ENCODE measurements at regions not wholly inside any gene's neighbourhood (a gene's known extent, or its start where the extent isn't known, plus 50 kb on each side); places are given as distances from the start of the nearest gene placed in this dataset.
A peak's percentile ranks its signal among the peaks of the same experiment; 100 is the strongest.

DNA sequence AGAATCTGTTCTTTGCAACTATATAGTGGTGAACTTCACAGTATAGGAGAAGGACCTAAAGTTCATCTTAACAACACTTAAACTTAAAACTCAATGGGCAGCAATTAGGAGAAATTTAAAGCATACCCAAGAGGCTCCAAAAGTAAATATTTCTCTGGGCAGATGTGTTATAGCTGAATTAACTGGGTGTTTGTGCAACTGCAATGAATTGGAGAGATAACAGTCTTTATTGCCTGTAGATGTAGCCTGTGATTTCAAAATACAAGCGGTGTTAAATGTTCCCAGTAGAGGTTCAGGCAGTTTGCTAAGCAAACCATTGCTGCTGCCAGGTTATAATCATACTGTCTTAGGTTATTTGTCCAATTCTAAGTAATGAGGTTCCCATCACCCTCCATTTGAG, 294.1 kb upstream of the MTNR1B start:
- DNase-seq = no peak

DNA sequence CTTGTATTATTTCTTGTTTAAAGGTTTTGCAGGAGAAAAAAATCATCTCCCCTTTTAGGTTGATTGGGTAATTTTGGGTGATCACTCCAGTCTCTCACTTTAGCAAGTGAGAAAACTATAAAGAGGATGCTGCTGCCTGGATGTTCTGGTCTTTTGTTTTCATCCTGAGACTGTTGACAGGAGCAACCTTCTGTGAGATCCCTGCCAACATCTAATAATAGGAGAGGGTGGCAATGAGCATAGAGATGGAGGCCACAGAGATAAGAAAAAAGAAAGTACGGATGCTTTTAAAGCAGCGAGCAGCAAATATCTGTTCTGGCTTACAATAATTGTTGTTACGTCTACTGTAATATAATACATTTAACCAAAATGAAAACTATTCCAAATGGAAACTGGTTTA, 293.6 kb upstream of the MTNR1B start:
- no peak for DNase-seq

DNA sequence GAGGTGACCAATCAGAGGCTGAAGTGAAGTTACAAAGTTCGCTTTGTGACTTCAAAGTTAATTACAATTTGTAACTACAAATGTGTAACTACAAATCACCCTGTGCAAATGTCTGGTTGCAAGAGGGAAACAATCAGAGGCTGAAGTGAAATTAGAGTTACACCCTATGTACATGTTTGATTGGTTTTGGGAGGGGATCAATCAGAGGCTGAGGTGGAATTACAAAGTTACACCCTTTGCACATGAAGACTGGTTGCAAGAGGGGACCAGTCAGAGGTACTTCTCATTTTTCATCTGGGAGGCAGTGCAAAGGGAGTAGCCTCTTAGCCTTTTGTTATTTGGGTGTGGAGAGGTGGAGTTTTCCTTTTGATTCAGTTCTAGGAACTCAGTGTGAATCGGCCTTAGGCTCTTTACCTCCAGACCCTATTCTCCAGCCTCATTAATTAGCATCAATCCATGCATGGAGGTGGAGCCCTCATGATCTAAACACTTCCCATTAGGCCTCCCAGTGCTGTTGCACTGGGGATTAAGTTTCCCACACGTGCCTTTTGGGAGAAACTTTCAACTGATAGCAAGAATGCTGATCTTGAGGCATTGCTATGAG, 291.3 kb upstream of the MTNR1B start:
- no peak for DNase-seq

DNA sequence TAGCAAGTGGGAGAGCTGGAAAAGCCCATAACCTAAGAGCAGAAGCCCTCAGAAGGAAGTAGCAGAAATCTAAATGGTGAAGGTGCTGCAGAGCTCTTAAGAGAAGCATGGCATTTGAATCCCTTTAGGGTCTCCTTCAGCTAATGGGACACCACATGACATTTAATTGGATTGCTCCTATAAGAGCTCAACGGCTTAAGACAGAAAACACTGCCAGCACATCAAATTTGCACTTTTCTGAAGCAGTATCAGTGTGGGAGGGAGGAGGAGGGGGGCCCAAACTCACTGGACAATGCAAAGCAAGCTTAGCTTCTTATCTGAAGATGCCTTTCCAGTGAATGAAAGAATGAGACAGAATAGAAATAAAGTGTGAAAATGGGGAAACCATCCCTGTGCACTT, 287.9 kb upstream of the MTNR1B start:
- no peak for DNase-seq

DNA sequence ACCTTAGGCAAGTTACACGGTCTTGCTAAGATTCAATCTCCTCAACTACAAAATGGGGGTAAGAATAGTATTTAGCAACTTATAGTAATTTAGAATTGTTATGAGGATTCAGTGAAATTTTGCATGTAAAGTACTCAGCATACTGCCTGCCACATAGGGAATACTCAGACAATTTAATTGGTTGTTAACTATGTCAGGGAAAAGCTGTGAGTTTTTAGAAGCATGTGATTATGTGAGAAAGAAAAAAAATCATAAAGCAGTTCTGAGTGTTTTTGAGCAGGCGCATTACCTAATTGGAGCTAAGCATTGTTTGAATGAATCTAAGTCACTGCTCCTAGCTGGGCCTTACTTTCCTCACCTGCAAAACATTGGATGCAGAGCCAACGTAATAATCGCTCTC, 287.3 kb upstream of the MTNR1B start:
- no peak for DNase-seq

DNA sequence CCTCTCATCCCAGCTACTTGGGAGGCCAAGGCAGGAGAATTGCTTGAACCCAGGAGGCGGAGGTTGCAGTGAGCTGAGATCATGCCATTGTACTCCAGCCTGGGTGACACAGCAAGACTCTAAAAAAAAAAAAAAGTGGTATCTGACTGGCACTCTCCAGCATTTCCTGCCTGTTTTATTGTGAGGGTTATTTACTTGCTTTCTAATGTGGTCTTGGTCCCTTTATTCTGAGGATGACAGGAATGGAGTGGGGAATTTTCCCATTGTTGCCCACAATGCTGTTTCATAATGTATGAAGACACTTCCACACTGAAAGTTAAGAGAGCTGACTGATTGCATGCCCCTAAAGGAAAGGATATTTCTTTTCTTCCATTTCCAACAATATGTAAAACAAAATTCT, 286.5 kb upstream of the MTNR1B start:
- DNase-seq = no peak

DNA sequence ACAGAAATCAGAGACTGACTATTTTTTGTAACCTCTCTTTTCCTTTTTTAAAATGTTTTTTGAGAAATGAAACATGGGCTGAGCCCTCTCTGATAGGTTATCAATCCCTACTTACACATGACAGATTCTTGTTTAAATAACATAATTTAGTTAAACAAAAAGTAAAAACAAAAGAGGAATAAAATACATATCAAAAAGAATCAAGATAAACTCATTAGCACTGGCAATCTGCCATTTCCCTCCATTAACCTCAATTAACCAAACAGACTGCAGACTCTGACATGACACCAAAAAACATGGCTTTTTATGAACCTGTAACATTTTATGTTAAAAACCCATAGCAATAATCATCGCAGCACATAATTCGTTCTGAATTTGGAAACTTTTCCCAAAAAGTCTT, 284.4 kb upstream of the MTNR1B start:
- no peak for DNase-seq

DNA sequence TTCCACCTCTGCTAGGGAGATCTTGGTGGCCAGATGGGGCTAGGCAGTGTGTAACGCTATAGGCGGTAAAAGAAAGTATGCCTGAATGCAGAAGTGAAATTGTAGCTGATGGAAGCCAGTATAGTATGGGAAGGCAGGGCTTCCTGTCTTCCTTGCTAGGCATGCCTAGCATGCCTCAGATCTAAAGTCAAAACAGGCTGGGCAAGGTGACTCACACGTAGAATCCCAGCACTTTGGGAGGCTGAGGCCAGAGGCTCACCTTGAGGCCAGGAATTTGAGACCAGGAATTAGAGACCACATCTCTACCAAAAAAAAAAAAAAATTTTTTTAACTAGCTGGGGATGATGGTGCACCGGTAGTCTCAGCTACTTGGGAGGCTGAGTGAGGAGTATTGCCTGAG, 281.7 kb upstream of the MTNR1B start:
- no peak for DNase-seq

DNA sequence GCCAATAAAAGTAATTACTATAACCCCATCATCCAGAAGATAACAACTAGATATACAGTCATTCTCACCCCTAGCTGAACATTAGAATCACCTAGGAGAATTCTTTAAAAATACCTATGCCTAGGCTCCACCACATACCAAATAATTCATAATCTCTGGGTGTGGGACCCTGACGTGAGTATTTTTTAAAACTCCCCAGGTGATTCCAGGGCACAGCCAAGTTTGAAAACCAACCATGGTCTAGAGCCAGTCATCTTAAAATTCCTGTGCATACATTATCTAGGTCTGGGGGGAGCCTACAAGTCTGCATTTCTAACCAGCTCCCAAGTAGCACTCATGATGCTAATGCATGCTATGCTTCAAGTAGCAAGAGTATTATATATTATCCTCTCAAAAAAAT, 281.0 kb upstream of the MTNR1B start:
- DNase-seq = no peak

DNA sequence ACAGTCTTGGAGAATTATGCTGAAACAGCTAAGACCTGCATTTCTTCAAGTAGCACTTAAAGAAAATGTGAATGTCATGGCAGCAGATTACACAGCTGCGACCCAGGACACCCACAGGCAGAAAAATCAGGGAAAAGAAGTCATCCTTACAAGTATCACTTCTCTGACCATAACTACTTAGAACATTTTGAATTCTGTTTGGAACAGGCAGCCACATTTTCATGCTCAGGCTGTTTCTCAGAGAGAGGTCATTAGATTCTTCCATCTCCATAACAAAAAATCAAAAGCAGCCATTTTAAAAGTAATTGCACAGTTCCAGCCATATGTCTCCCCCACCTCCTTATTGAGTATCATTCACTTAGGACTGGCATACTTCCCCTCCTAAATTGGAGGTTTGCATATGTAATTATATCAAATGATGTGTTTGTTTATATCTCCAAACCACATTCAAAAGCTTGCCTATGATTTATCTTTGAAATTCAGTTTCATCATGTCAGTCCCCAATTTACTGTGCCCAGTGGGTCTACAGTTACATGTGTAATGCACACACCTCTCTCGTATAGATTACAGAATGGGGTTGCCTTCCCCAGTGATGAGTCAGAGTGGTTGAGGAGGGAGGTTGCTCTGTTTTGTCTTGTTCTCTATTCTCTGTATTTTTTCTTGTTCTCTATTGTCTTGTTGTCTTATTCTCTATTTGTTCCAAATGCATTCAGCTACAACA, 276.5 kb upstream of the MTNR1B start:
- no peak for DNase-seq

DNA sequence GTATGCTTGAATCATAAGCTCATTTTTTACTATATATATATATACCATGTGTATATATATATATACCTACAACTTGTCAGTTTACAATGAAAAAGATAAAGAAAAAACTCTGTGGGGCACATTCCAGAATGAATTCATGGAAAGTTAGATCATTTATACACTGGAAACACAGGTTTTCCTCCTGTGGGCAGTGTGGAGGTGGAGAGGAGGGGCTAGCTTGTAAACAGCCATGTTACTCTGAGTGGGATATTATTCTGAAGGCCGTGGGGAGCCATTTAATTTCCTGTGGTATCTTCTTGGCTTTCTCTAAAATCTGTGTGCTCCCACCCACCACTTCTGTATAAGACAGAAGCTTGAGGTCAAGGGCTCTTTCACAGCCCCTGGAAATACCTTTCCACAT, 273.4 kb upstream of the MTNR1B start:
- no peak for DNase-seq

DNA sequence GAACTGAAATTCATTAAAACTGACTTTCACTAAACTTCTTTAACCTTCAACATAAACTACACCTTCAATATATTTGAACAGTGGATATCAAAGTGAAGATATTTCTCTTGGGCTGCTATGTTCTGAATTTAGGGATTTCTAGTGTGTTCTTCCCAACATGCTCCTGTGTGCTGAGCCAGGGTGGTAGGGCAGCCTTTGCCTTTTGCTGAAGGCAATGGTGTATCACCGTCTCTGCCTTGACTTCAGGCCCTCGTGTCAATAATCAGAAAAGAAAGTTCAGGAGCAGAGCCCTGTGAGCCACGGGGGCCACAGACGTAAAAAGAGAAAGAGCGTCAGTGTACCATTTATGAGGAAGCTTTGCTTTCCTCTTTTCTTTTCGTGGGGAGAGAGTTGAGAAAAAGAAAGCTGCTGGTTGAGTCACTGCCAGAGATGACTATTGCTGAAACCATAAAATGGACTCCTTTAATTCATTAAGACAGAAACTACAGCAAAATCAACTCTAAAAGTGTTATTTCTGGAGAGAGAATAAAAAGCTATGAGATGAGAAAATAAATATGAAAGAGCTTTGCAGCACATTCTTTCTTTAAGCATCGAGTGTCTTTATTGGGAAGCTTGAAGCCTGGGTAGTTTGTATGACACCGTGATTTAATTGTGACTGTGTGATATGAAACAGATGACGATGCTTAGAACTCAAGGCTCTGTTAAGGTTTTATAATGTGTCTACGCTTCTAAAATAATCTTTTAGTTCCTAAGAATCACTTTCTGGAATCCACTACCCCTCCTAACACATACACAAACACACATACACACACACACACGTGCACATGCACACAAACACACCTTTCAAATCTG, 271.8 kb upstream of the MTNR1B start:
- peak; percentile 49 to 70 (median 51) for DNase-seq

DNA sequence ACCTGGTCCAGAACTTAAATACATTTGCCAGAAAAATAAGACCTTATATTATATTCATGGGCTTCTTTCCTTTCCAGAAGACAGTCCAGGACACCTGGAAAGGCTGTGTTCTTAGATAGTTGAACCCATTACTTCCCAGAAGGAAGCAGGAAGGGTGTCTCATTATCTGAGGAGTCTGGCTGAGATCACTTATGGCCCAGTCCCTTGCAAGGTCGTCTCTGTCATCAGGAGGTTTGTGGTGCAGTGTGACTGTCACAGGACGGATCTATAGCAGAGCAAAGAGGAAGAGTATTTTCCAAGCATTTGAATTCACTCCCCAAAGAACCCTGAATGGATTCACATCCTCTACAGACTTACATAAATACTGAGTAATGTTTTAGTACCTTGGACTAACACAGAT, 270.7 kb upstream of the MTNR1B start:
- peak in 2 of 3 donors; percentile 12 to 26 for DNase-seq

DNA sequence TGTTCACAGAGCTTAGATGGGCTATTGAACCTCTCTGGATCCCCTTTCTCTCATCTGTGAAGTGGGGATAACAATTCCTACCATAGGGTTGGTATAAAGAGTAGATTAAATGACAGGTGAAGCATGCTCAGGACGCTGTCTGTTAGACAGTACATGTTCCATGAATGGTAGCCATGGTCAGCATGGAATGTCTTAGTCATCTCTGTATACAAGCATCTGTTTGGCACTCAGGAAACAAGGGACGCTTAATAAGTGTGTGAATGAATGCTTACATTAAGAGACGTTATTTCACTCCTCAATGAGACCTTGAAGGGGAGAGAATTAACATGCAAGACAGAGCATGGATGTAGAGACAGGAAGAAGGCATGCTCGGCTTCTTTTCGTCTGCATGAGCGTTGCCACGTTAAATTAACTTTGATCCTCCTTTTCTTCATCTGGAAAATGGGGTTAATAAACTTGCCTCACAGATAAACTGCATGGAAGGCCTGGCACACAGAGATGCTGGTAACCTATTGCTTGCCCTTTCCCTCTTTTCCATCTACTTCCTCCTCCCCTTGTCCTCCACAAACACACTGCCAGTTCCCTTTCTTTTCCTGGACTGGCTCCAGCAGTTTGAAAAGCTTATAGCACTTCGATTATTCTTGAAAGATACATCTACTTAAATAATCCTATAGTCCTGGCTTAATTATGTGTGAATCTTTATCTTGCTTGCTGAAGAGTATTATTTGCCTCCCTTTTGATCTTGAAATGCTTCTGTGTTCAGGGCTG, 267.2 kb upstream of the MTNR1B start:
- DNase-seq = no peak

DNA sequence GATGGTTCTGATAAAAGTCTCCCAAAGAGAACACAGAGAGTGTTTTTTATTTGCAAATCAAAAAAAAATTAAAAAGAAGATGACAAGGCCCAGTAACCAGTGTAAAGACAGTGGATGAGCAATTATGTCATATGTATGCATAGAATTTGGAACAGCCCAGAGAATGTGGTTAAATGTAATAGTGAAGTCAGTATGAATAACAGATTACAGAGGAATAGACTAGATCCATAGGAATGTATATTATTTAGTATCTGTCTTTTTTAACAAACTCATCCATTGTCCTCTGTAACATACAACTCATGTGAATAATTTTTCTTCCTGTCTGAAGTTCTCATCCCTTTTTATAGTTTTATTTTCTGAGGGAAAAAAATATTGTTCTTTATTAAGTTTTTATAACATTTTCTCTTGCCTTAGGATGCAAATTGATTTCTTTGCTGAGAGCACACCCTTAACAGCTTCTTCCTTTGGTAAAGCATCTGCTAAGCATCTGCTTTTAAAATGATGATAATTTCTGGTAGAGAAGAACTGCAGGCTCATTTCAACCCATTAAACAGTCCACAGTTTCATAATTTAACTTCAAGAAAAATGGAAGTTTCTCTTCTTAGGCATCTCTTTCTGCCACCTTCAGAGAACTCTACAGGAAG, 266.5 kb upstream of the MTNR1B start:
- DNase-seq = no peak

DNA sequence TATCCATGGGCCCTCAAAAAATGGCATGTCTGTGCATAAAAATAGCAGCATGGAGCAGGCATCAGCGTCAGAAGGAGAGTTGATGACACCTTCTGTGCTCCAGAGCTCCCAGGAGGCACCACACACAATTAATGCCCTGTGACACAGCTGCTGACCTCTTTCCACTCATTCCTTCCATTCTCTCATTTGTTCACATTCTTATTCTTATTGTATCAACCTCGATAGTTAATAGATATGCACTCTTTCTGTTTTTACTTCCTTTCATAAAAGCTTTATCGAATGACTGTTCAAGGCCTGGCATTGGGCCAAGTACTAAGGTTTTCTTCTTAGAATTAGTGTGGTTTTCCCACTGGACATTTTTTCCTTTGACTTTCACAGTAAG, 266.0 kb upstream of the MTNR1B start:
- DNase-seq = no peak

DNA sequence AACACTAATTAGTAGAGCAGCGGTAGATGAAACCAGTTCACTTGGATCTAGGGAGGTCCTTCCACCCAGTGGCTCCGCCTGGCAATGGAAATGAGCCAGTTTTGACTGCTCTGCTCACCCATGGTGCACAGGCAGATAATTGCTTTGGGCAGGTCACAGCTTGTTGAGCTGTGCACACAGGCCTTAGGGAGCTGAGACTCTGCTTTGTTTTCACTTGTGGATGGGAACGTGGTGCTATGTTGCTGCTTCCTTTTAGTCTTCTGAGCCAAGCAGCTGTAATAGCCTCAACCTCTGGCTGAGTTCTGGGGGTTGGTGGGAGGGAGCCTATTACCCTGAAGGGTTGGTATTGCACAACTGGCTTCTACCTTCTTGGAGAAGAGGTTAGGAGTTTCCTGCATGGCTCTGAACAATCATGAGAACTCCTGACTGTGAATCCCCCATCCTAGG, 262.3 kb upstream of the MTNR1B start:
- no peak for DNase-seq

DNA sequence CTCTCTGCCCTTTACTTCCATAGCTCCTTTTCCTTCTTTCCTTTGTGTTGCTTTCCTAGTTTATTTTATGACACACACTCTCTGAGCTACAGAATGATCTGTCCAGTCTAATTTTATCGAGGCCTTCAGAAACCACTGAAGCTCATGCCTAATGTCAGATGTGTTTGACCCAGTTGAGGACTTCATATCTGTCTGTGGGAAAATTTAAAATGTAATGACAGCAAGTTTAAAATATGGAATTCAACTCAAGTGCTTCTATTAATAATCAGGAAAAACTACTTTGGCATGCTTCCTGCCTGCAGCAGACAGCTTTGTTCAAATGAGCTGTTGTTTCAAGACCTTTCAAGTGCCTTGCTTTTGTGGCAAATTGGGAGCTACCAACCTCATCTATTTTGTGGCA, 261.8 kb upstream of the MTNR1B start:
- DNase-seq = no peak

DNA sequence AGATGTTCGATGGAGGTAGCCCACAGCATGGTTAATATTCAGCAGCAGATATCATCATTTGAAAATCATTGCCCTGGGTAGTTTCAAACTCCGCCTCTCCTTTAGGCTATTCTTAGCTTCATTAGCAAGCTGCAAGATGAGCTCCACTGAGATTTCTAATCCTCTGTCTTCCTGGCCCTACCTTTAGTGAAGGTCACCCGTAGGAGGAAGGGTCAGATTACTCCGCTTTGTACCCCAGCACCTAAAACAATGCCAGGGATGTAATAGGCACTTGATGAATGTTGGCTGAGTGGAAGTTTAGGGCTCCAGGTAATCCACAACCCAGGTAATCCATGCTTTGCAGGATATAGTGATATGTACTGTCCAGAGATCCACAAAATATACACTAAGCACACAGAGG, 260.1 kb upstream of the MTNR1B start:
- DNase-seq = no peak

DNA sequence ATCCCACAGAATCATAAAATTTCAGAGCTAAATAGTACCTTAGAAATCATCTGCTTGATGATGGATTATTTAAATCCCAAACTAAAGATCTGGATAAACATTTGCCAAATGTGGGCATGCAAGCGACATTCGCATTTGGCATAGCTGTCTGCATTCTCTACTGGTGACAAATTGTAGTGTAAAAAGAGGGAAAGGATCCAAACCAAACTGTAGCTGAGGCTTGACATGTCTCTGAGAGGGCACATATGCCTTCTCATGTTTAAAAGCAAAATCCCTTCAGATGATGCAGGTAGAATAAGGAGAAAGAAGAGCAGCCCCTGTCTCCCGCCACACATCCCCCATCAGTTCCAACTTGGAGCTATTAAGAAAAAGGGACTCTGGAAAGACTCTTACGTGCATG, 257.5 kb upstream of the MTNR1B start:
- no peak for DNase-seq

DNA sequence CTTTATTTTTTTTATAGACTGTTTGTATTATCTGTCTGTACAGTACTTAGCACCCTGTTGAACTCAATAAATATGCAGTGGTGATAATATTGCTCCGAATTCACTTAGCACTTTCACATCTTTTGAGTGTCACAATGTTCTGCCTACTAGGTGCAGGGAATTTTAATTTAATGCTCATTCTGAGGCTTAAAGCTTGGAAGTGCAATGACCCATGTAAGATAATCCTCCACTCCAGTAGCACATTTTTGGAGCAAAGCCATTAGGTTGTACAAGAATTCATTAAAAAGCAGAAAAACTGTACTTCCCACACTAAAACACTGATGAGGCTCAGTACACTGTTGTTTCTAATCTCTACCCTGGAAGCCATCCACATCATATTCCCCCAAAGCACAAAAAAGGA, 255.3 kb upstream of the MTNR1B start:
- DNase-seq = no peak

DNA sequence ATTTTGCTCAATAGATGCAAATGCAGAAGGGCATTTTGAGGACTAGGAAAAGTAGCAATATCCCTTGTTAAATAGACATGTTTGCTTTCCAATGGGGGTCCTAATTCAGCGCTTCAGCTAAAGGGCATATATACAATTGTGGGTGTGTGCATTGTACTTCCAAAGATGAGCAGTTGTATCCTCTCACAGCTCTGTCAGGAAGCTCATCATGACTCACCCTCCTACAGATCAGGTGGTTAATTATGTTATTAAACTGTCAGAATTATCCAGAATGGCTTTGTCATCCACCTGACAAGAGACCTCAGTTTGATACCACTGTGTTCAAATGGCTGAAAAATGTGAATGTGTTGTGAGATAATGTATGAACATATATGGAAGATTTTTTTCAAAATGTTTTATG, 252.2 kb upstream of the MTNR1B start:
- no peak for DNase-seq

DNA sequence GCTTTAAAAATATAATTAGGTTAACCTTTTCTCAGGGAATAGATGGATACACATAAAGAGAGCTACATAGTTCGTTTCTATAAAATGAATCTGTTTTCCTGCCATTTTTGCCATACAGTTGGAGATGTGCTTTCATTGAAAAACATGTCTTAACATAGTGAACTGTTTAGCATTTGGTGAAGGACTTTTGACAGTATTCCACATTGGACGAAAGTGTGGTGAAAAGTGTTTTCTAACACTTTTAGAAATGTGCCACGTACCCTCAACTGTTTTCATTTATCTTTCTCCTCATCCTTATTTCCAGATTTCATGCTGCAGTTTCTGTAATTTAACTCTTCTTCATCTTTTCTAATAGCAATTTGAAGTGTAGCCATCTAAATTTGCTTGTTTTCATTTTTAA, 249.1 kb upstream of the MTNR1B start:
- DNase-seq = no peak
